ENCODE measurements at regions not wholly inside any gene's neighbourhood (a gene's known extent, or its start where the extent isn't known, plus 50 kb on each side); places are given as distances from the start of the nearest gene placed in this dataset.

GRCh38 chrX:39011454-39012221 lies 210.4 kb downstream of the MID1IP1 start:
- no peak overlapping the region for H3K27ac ChIP-seq (ENCODE audit: low read length)
- no peaks in the 10 kb centered on the region for H3K36me3 ChIP-seq (ENCODE audit: control insufficient read depth in 2 of 2, insufficient read depth in 2 of 2, low read length in 2 of 2)
- H3K9me3 ChIP-seq (ENCODE audit: control insufficient read depth in 2 of 2, low read length in 2 of 2): no peaks in the 10 kb centered on the region
- H3K4me3 ChIP-seq (ENCODE audit: low read length in 2 of 2): no peak overlapping the region
- H3K9ac ChIP-seq (ENCODE audit: low read length in 2 of 2): no peak overlapping the region
- no peaks in the 10 kb centered on the region for H3K4me1 ChIP-seq (ENCODE audit: control insufficient read depth, insufficient read depth, low read length)
- H3K27me3 ChIP-seq (ENCODE audit: control insufficient read depth in 1 of 2, insufficient read depth in 2 of 2, low read length in 2 of 2): peaks cover 0 to 14% of the 10 kb centered on the region in 2 donors

- no peak overlapping the region for H3K27ac ChIP-seq (ENCODE audit: low read length)
- H3K9ac ChIP-seq (ENCODE audit: low read length in 2 of 2): no peak overlapping the region
- H3K27me3 ChIP-seq (ENCODE audit: control insufficient read depth in 1 of 2, insufficient read depth in 2 of 2, low read length in 2 of 2): peaks cover 0 to 17% of the 10 kb centered on the region in 2 donors
- H3K4me1 ChIP-seq (ENCODE audit: control insufficient read depth, insufficient read depth, low read length): no peaks in the 10 kb centered on the region
- H3K9me3 ChIP-seq (ENCODE audit: control insufficient read depth in 2 of 2, low read length in 2 of 2): no peaks in the 10 kb centered on the region
- no peaks in the 10 kb centered on the region for H3K36me3 ChIP-seq (ENCODE audit: control insufficient read depth in 2 of 2, insufficient read depth in 2 of 2, low read length in 2 of 2)
- no peak overlapping the region for H3K4me3 ChIP-seq (ENCODE audit: low read length in 2 of 2)
Observed at GRCh38 chrX:39012621-39013111, 211.4 kb downstream of the MID1IP1 start.

- Histone ChIP-seq H3K4me1 (ENCODE audit: control insufficient read depth, insufficient read depth, low read length) (no peaks in the 10 kb centered on the region), H3K9me3 (ENCODE audit: control insufficient read depth in 2 of 2, low read length in 2 of 2) (no peaks in the 10 kb centered on the region), H3K27ac (ENCODE audit: low read length) (no peak overlapping the region), H3K9ac (ENCODE audit: low read length in 2 of 2) (no peak overlapping the region), H3K27me3 (ENCODE audit: control insufficient read depth in 1 of 2, insufficient read depth in 2 of 2, low read length in 2 of 2) (peaks cover 0 to 15% of the 10 kb centered on the region in 2 donors), H3K36me3 (ENCODE audit: control insufficient read depth in 2 of 2, insufficient read depth in 2 of 2, low read length in 2 of 2) (no peaks in the 10 kb centered on the region), H3K4me3 (ENCODE audit: low read length in 2 of 2) (no peak overlapping the region)
Observed at GRCh38 chrX:39016556-39016955, 215.3 kb downstream of the MID1IP1 start.

- Histone ChIP-seq H3K4me1 (ENCODE audit: control insufficient read depth, insufficient read depth, low read length) (no peaks in the 10 kb centered on the region), H3K36me3 (ENCODE audit: control insufficient read depth in 2 of 2, insufficient read depth in 2 of 2, low read length in 2 of 2) (no peaks in the 10 kb centered on the region), H3K27ac (ENCODE audit: low read length) (no peak overlapping the region), H3K9me3 (ENCODE audit: control insufficient read depth in 2 of 2, low read length in 2 of 2) (no peaks in the 10 kb centered on the region), H3K9ac (ENCODE audit: low read length in 2 of 2) (no peak overlapping the region), H3K4me3 (ENCODE audit: low read length in 2 of 2) (no peak overlapping the region), H3K27me3 (ENCODE audit: control insufficient read depth in 1 of 2, insufficient read depth in 2 of 2, low read length in 2 of 2) (peaks cover 0 to 11% of the 10 kb centered on the region in 2 donors)
Observed at GRCh38 chrX:39017077-39017476, 215.8 kb downstream of the MID1IP1 start.

GRCh38 chrX:39017716-39018115 lies 216.5 kb downstream of the MID1IP1 start:
- Histone ChIP-seq H3K36me3 (ENCODE audit: control insufficient read depth in 2 of 2, insufficient read depth in 2 of 2, low read length in 2 of 2) (no peaks in the 10 kb centered on the region), H3K9me3 (ENCODE audit: control insufficient read depth in 2 of 2, low read length in 2 of 2) (no peaks in the 10 kb centered on the region), H3K27ac (ENCODE audit: low read length) (no peak overlapping the region), H3K27me3 (ENCODE audit: control insufficient read depth in 1 of 2, insufficient read depth in 2 of 2, low read length in 2 of 2) (peaks cover 0 to 11% of the 10 kb centered on the region in 2 donors), H3K4me1 (ENCODE audit: control insufficient read depth, insufficient read depth, low read length) (no peaks in the 10 kb centered on the region), H3K9ac (ENCODE audit: low read length in 2 of 2) (no peak overlapping the region), H3K4me3 (ENCODE audit: low read length in 2 of 2) (no peak overlapping the region)

- H3K36me3 ChIP-seq (ENCODE audit: control insufficient read depth in 2 of 2, insufficient read depth in 2 of 2, low read length in 2 of 2): no peaks in the 10 kb centered on the region
- no peaks in the 10 kb centered on the region for H3K4me1 ChIP-seq (ENCODE audit: control insufficient read depth, insufficient read depth, low read length)
- H3K27ac ChIP-seq (ENCODE audit: low read length): no peak overlapping the region
- peaks cover 0 to 11% of the 10 kb centered on the region in 2 donors for H3K27me3 ChIP-seq (ENCODE audit: control insufficient read depth in 1 of 2, insufficient read depth in 2 of 2, low read length in 2 of 2)
- no peak overlapping the region for H3K9ac ChIP-seq (ENCODE audit: low read length in 2 of 2)
- no peak overlapping the region for H3K4me3 ChIP-seq (ENCODE audit: low read length in 2 of 2)
- H3K9me3 ChIP-seq (ENCODE audit: control insufficient read depth in 2 of 2, low read length in 2 of 2): no peaks in the 10 kb centered on the region
Observed at GRCh38 chrX:39018541-39018940, 217.3 kb downstream of the MID1IP1 start.

GRCh38 chrX:39019056-39019455 lies 217.8 kb downstream of the MID1IP1 start:
- Histone ChIP-seq H3K36me3 (ENCODE audit: control insufficient read depth in 2 of 2, insufficient read depth in 2 of 2, low read length in 2 of 2) (no peaks in the 10 kb centered on the region), H3K4me1 (ENCODE audit: control insufficient read depth, insufficient read depth, low read length) (no peaks in the 10 kb centered on the region), H3K27ac (ENCODE audit: low read length) (no peak overlapping the region), H3K4me3 (ENCODE audit: low read length in 2 of 2) (no peak overlapping the region), H3K9me3 (ENCODE audit: control insufficient read depth in 2 of 2, low read length in 2 of 2) (no peaks in the 10 kb centered on the region), H3K9ac (ENCODE audit: low read length in 2 of 2) (no peak overlapping the region), H3K27me3 (ENCODE audit: control insufficient read depth in 1 of 2, insufficient read depth in 2 of 2, low read length in 2 of 2) (peaks cover 0 to 11% of the 10 kb centered on the region in 2 donors)

- no peak overlapping the region for H3K4me3 ChIP-seq (ENCODE audit: low read length in 2 of 2)
- H3K9ac ChIP-seq (ENCODE audit: low read length in 2 of 2): no peak overlapping the region
- H3K27ac ChIP-seq (ENCODE audit: low read length): no peak overlapping the region
- H3K27me3 ChIP-seq (ENCODE audit: control insufficient read depth in 1 of 2, insufficient read depth in 2 of 2, low read length in 2 of 2): peaks cover 0 to 9% of the 10 kb centered on the region in 2 donors
- H3K36me3 ChIP-seq (ENCODE audit: control insufficient read depth in 2 of 2, insufficient read depth in 2 of 2, low read length in 2 of 2): no peaks in the 10 kb centered on the region
- no peaks in the 10 kb centered on the region for H3K4me1 ChIP-seq (ENCODE audit: control insufficient read depth, insufficient read depth, low read length)
- no peaks in the 10 kb centered on the region for H3K9me3 ChIP-seq (ENCODE audit: control insufficient read depth in 2 of 2, low read length in 2 of 2)
Observed at GRCh38 chrX:39020051-39020669, 218.9 kb downstream of the MID1IP1 start.

GRCh38 chrX:39022106-39022505 lies 220.8 kb downstream of the MID1IP1 start:
- Histone ChIP-seq H3K4me3 (ENCODE audit: low read length in 2 of 2) (no peak overlapping the region), H3K27me3 (ENCODE audit: control insufficient read depth in 1 of 2, insufficient read depth in 2 of 2, low read length in 2 of 2) (peaks cover 0 to 6% of the 10 kb centered on the region in 2 donors), H3K9ac (ENCODE audit: low read length in 2 of 2) (no peak overlapping the region), H3K27ac (ENCODE audit: low read length) (no peak overlapping the region), H3K4me1 (ENCODE audit: control insufficient read depth, insufficient read depth, low read length) (no peaks in the 10 kb centered on the region), H3K9me3 (ENCODE audit: control insufficient read depth in 2 of 2, low read length in 2 of 2) (no peaks in the 10 kb centered on the region), H3K36me3 (ENCODE audit: control insufficient read depth in 2 of 2, insufficient read depth in 2 of 2, low read length in 2 of 2) (no peaks in the 10 kb centered on the region)

GRCh38 chrX:39029221-39029620 lies 228.0 kb downstream of the MID1IP1 start:
- no peaks in the 10 kb centered on the region for H3K27me3 ChIP-seq (ENCODE audit: control insufficient read depth in 1 of 2, insufficient read depth in 2 of 2, low read length in 2 of 2)

GRCh38 chrX:39030636-39031035 lies 229.4 kb downstream of the MID1IP1 start:
- Histone ChIP-seq H3K9me3 (ENCODE audit: control insufficient read depth in 2 of 2, low read length in 2 of 2) (peaks cover 2 to 5% of the 10 kb centered on the region in 2 donors), H3K4me1 (ENCODE audit: control insufficient read depth, insufficient read depth, low read length) (no peaks in the 10 kb centered on the region), H3K27ac (ENCODE audit: low read length) (no peak overlapping the region), H3K4me3 (ENCODE audit: low read length in 2 of 2) (no peak overlapping the region), H3K27me3 (ENCODE audit: control insufficient read depth in 1 of 2, insufficient read depth in 2 of 2, low read length in 2 of 2) (no peaks in the 10 kb centered on the region), H3K9ac (ENCODE audit: low read length in 2 of 2) (no peak overlapping the region), H3K36me3 (ENCODE audit: control insufficient read depth in 2 of 2, insufficient read depth in 2 of 2, low read length in 2 of 2) (no peaks in the 10 kb centered on the region)

More at GRCh38 chrX:39029221-39029620, 228.0 kb downstream of the MID1IP1 start:
- no peak overlapping the region for H3K4me3 ChIP-seq (ENCODE audit: low read length in 2 of 2)
- H3K36me3 ChIP-seq (ENCODE audit: control insufficient read depth in 2 of 2, insufficient read depth in 2 of 2, low read length in 2 of 2): no peaks in the 10 kb centered on the region
- H3K4me1 ChIP-seq (ENCODE audit: control insufficient read depth, insufficient read depth, low read length): no peaks in the 10 kb centered on the region
- no peak overlapping the region for H3K9ac ChIP-seq (ENCODE audit: low read length in 2 of 2)
- H3K9me3 ChIP-seq (ENCODE audit: control insufficient read depth in 2 of 2, low read length in 2 of 2): peaks cover 2 to 5% of the 10 kb centered on the region in 2 donors
- no peak overlapping the region for H3K27ac ChIP-seq (ENCODE audit: low read length)
